ENCODE measurements at regions not wholly inside any gene's neighbourhood (a gene's known extent, or its start where the extent isn't known, plus 50 kb on each side); places are given as distances from the start of the nearest gene placed in this dataset.

DNA sequence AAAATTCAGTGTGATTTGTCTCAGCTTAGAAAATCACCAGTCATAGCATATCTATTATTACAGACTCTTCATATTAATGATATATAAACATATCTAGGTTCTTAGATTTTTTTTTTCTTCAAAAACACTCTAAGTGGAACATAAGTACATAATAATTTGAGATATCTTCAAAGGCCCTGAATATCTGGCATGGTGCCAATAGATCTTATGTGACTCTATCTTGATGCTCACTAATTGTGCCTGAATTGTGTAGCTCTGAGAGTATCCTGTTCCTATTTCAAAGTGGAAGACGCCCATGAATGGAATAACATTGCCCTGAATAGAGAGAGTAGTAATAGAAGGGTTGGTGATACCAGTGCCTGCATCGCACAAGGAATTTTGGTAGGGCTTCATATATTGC is 1312.7 kb upstream of the USP15 start:
- TF ChIP-seq, protein P1, sequence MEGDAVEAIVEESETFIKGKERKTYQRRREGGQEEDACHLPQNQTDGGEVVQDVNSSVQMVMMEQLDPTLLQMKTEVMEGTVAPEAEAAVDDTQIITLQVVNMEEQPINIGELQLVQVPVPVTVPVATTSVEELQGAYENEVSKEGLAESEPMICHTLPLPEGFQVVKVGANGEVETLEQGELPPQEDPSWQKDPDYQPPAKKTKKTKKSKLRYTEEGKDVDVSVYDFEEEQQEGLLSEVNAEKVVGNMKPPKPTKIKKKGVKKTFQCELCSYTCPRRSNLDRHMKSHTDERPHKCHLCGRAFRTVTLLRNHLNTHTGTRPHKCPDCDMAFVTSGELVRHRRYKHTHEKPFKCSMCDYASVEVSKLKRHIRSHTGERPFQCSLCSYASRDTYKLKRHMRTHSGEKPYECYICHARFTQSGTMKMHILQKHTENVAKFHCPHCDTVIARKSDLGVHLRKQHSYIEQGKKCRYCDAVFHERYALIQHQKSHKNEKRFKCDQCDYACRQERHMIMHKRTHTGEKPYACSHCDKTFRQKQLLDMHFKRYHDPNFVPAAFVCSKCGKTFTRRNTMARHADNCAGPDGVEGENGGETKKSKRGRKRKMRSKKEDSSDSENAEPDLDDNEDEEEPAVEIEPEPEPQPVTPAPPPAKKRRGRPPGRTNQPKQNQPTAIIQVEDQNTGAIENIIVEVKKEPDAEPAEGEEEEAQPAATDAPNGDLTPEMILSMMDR (conservative IDR thresholded peaks at IDR 0.05): no peak
- TF ChIP-seq EZH2 (IDR thresholded peaks at IDR 0.05; ENCODE audit: low read depth): no peak
